RPMI7951 (cell line): ENCODE measurements at regions not wholly inside any gene's neighbourhood (a gene's known extent, or its start where the extent isn't known, plus 50 kb on each side); places are given as distances from the start of the nearest gene placed in this dataset.

ENCODE experiments used
- DNase-seq: peaks from one replicate; pipeline ENCODE4 v3.0.0-alpha.2; 2012; ENCODE audit warnings: low read depth

GRCh38 chr3:127089486-127090145 lies 103.3 kb upstream of the PRR23E start:
- DNase-seq: peak; percentile 49

DNA sequence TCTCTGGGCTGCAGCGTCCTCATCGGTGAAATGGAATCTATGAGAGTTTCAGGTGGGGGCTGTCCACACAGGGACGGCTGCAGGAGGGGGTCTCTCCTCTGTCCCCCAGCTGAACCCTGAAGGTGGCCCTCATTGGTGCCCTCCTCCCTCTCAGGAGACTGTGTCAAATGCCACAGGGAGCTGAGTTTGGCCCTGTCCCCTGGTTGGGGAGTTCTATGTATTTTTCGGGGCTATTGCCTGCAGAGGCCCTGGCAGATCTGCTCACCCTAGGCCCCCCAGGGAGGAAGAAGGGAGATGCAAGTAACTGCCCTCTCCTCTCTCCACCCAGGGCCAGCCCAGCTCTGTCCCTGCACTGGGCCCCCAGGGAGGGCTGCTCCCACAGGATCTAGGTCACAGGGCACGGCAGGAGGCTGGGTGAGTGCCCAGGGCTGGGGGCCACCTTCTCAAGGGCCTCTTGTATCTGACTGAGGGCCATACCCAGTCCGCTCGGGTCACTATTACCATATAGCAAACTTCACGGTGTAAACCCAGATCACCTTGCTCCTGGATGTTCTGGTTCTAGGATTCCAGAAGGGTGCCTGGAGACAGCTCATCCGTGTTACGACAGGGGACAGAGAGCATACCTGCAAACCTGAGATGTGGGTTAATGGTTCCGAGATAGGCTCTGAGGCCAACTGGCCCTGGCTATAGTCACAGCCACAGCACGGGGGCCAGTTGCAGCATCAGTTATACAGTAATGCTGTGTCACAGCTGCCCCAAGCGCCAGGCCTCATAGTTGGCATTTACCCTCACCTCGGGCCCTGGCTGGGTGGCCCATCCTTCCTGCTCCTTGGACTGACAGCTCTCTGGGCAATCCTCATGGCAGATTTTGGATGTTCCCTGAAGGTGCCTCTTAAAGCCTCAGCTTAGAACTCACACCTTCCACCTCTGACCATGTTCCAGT lies 102.4 kb upstream of the PRR23E start:
- no peak for DNase-seq

GRCh38 chr3:127091376-127091775 lies 101.6 kb upstream of the PRR23E start:
- no peak for DNase-seq

GRCh38 chr3:127092368-127092767 lies 100.6 kb upstream of the PRR23E start:
- no peak for DNase-seq

GRCh38 chr3:127092776-127093175 lies 100.2 kb upstream of the PRR23E start:
- DNase-seq: no peak

GRCh38 chr3:127093312-127093711 lies 99.6 kb upstream of the PRR23E start:
- DNase-seq: no peak

DNA sequence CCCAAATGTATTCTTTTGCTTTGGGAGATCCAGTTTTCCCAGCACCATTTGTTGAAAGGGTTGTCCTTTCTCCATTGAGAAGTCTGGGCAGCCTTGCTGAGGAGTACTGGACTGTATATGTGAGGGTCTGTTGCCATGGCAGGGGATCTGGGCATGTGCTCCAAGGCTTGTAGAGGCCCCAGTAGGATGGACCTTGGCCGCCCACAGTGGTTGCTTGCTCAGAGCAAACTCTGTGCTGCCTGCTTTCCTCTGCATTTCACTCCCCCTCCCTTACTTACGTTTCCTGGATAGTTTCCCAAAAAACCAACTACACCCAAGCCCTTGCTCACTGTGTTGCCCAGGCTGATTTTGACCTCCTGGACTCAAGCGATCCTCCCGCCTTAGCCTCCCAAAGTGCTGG lies 97.2 kb upstream of the PRR23E start:
- no peak for DNase-seq

GRCh38 chr3:127096256-127097071 lies 96.5 kb upstream of the PRR23E start:
- no peak for DNase-seq

- no peak for DNase-seq
Measured at GRCh38 chr3:127097072-127097405, 95.9 kb upstream of the PRR23E start.

- no peak for DNase-seq
Measured at GRCh38 chr3:127097481-127097880, 95.5 kb upstream of the PRR23E start.

- DNase-seq: no peak
Measured at GRCh38 chr3:127099982-127100381, 92.9 kb upstream of the PRR23E start.

DNA sequence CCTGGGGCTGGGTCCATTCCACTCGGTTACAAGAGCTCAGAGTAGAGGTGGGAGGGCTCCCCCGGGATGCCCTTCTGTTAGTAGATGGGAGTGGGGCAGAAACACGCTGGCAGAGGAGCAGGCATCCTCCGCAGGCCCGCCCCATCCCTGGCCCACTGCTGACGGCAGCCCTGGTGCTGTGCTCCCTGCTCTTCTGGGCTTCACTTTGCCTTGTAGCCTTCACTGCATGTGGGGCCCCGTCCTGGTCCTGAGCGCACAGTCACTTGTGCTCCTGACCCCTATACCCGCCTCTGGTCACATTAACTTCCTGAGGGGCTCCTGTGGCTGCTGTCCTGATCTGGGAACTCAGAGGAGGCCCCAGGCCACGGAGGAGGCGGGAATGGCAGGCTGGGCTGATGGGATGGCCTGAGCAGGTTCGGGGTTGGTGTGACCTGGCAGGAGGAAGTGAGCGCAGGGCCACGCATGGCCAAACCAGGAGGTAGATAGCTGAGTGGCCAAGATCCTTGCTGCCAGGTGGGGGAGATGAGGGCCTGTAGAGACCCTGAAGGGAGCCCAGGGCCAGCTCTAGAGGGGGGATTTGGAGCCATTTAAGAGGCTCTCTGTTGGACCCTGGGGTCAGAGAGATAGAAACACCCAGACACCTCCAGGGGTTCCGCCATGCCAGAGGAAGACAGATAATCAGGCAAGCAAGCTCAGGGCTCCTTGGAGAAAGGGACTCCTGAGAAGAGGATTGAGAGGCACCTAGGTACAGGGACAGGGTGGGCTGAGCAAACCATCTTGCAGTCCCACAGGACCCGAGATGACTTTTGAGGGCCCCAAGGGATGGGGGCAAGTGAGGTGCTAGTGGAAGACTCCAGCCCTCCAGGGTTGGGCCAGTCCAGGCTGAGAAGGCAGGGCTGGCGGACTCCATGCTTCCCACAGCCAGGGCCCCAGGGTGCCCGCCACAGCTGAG lies 92.2 kb upstream of the PRR23E start:
- DNase-seq: no peak

GRCh38 chr3:127101411-127102187 lies 91.3 kb upstream of the PRR23E start:
- no peak for DNase-seq

GRCh38 chr3:127102188-127102520 lies 90.8 kb upstream of the PRR23E start:
- DNase-seq: no peak

DNA sequence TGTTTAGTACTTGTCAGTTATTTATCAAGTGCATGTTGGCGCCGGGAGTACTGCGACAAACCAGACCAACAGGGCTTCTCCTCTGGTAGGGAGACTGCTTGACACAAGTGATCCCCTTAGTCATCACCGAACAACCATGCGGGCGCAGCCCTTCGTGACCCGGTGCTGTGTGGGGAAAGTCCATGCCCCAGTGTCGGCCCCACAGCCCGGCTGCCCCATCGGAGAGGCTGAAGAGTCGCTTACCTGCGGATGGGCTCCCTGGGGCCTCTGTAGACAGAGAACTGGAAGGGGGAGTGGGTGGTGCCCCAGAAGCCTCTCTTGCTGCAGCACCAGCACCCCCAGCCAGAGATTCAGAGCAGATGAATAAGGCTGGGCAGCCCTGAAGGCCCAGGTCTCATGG lies 90.3 kb upstream of the PRR23E start:
- DNase-seq: no peak

GRCh38 chr3:127103080-127103479 lies 89.9 kb upstream of the PRR23E start:
- DNase-seq: no peak

DNA sequence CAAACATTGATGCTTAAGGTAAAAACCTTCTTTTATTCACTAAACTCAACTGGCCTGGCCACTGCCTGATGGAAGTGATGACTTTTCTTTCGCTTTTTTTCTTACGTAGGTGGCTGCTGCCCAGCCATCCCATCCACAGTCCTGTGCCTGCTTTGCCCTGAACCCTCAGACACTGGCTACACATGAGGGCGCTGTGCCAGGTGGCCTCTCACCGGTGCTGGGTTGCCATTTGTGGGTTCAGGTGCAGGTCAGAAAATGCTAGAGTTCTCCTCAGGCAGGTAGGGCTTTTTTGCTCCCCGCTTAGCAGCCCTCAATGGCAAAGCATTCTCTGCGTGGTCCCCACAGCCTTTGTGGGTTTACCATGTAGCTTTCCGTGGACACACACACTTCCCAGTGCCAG lies 88.3 kb upstream of the PRR23E start:
- DNase-seq: no peak

- no peak for DNase-seq
Measured at GRCh38 chr3:127105587-127105986, 87.3 kb upstream of the PRR23E start.

DNA sequence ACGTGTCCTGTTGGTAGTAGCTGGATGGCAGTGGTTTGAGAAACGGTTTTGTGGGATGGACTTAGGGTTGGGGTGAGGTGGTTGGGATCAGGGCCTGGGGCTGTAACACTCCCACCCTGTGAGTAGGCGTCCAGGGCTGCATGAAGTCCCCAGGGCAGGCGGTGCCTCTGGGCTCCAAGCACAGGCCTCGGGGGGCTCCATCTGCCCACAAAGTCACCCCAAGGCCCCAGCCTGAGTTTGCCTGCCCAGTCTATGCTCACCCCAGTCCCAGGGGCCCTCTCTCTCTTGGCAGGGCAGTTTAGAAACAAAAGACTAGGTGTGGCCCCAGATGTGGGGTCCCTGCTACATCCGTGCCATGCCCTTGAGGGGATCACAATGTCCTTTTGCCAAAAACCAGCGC lies 86.9 kb upstream of the PRR23E start:
- DNase-seq: no peak

- no peak for DNase-seq
Measured at GRCh38 chr3:127106456-127106855, 86.5 kb upstream of the PRR23E start.

DNA sequence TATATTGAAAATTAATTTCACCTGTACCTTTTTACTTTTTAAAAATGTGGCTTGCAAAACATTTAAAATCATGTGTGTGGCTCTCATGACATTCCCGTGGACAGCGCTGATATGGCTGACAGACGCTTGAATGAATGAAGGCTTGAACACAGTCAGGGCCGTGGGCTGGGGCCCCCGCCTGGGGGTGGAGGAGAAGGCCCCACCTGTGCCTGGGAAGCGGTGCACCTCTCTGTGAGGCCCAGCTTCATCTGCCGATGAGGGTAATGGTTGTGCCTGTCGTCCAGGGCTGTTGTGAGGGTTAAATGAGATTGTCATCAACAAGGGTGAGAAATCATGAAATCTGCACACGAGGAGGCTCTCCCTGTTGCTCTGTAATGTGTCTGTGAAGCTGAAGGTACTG lies 85.9 kb upstream of the PRR23E start:
- no peak for DNase-seq
